ENCODE measurements at regions not wholly inside any gene's neighbourhood (a gene's known extent, or its start where the extent isn't known, plus 50 kb on each side); places are given as distances from the start of the nearest gene placed in this dataset.

DNA sequence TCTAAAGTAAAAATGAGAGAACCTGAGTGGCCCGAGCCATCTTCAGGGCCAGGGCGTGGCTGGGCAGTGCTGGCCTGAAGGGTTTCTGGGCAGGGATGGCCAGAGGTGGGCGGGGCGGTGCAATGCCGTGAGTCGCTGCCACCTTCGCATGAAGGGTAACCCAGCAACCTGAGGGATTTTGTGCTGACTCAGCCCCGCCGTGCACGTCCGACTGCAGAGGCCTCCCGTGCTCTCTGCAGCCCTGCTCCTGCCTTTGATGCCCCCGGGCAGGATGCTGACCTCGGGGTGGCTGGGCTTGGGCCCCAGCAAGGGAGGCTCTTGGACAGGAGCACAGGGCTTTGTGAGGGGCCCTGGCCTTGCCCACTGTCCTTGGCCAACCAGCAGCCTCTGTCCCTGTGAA lies 81.7 kb upstream of the GATA5 start:
- DNase-seq (ENCODE audit: low read depth, low spot score) (no peak), ATAC-seq (peak; percentile 52)

GRCh38 chr20:62557999-62558408 lies 82.2 kb upstream of the GATA5 start:
- H3K27ac ChIP-seq (ENCODE audit: low read length): peak overlapping the region; percentile 69
- ChIA-PET CTCF (no interaction called here), POLR2A (no interaction called here)
- in situ Hi-C loops (cut with HindIII; ENCODE audit: low pct_unique_long_range_greater_than_20kb, low sequenced_read_pairs) (no loop called here), intact Hi-C loops (cut with micrococcal nuclease; ENCODE audit: unreplicated experiment) (no loop called here)
- no peaks in the 10 kb centered on the region for H3K36me3 ChIP-seq (ENCODE audit: control insufficient read depth, insufficient read depth, low read length)
- BruUV-seq (replicated peaks): no TSS peak
- H3K4me3 ChIP-seq (ENCODE audit: low read depth in 2 of 2, low read length in 2 of 2): no peak overlapping the region
- no peaks in the 10 kb centered on the region for H3K27me3 ChIP-seq (ENCODE audit: control insufficient read depth, insufficient read depth, low read length)
- ATAC-seq (0 out of 2 replicates have a peak, but pooled peaks have one; percentile 10), DNase-seq (ENCODE audit: low read depth, low spot score) (no peak)
- H3K4me1 ChIP-seq (ENCODE audit: control insufficient read depth, insufficient read depth, low read length): peaks cover 72% of the 10 kb centered on the region
- H3K9me3 ChIP-seq (ENCODE audit: control insufficient read depth, insufficient read depth, low read depth, low read length): no peaks in the 10 kb centered on the region
- TF ChIP-seq TCF7L2 (IDR thresholded peaks at IDR 0.05; ENCODE audit: low read depth, low read length): no peak
- no peak for TF ChIP-seq POLR2AphosphoS5 (IDR thresholded peaks at IDR 0.05; ENCODE audit: low read depth, low read length)
- TF ChIP-seq, protein P1, sequence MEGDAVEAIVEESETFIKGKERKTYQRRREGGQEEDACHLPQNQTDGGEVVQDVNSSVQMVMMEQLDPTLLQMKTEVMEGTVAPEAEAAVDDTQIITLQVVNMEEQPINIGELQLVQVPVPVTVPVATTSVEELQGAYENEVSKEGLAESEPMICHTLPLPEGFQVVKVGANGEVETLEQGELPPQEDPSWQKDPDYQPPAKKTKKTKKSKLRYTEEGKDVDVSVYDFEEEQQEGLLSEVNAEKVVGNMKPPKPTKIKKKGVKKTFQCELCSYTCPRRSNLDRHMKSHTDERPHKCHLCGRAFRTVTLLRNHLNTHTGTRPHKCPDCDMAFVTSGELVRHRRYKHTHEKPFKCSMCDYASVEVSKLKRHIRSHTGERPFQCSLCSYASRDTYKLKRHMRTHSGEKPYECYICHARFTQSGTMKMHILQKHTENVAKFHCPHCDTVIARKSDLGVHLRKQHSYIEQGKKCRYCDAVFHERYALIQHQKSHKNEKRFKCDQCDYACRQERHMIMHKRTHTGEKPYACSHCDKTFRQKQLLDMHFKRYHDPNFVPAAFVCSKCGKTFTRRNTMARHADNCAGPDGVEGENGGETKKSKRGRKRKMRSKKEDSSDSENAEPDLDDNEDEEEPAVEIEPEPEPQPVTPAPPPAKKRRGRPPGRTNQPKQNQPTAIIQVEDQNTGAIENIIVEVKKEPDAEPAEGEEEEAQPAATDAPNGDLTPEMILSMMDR (IDR thresholded peaks at IDR 0.05): no peak
- no peak for TF ChIP-seq SIN3A (IDR thresholded peaks at IDR 0.05; ENCODE audit: borderline replicate concordance, insufficient read depth, low read depth, low read length)
- no peak for TF ChIP-seq REST (IDR thresholded peaks at IDR 0.05; ENCODE audit: insufficient read depth in 1 of 2, low read depth in 2 of 2, low read length in 1 of 2)

More for the DNA sequence above, 81.7 kb upstream of the GATA5 start:
- BruUV-seq (replicated peaks): no TSS peak
- POLR2A ChIA-PET: no interaction called here
- Histone ChIP-seq H3K27me3 (ENCODE audit: control insufficient read depth, insufficient read depth, low read length) (no peaks in the 10 kb centered on the region), H3K9me3 (ENCODE audit: control insufficient read depth, insufficient read depth, low read depth, low read length) (no peaks in the 10 kb centered on the region), H3K4me3 (ENCODE audit: low read depth in 2 of 2, low read length in 2 of 2) (no peak overlapping the region), H3K4me1 (ENCODE audit: control insufficient read depth, insufficient read depth, low read length) (peaks cover 76% of the 10 kb centered on the region), H3K27ac (ENCODE audit: low read length) (peak overlapping the region; percentile 69), H3K36me3 (ENCODE audit: control insufficient read depth, insufficient read depth, low read length) (no peaks in the 10 kb centered on the region)
- CTCF ChIA-PET: no interaction called here
- intact Hi-C loops (cut with micrococcal nuclease; ENCODE audit: unreplicated experiment) (no loop called here), in situ Hi-C loops (cut with HindIII; ENCODE audit: low pct_unique_long_range_greater_than_20kb, low sequenced_read_pairs) (no loop called here)
- TF ChIP-seq SIN3A (IDR thresholded peaks at IDR 0.05; ENCODE audit: borderline replicate concordance, insufficient read depth, low read depth, low read length) (no peak), POLR2AphosphoS5 (IDR thresholded peaks at IDR 0.05; ENCODE audit: low read depth, low read length) (no peak), TCF7L2 (IDR thresholded peaks at IDR 0.05; ENCODE audit: low read depth, low read length) (no peak), REST (IDR thresholded peaks at IDR 0.05; ENCODE audit: insufficient read depth in 1 of 2, low read depth in 2 of 2, low read length in 1 of 2) (no peak)
- TF ChIP-seq, protein P1 (IDR thresholded peaks at IDR 0.05): no peak
